ENCODE measurements at regions not wholly inside any gene's neighbourhood (a gene's known extent, or its start where the extent isn't known, plus 50 kb on each side); places are given as distances from the start of the nearest gene placed in this dataset.

GRCh38 chr5:97918057-97918456 is 735.0 kb upstream of the RIOK2 start:
- no peaks in the 10 kb centered on the region for H3K36me3 ChIP-seq (ENCODE audit: insufficient read depth, low read depth, low read length)
- no peak overlapping the region for H3K9ac ChIP-seq (ENCODE audit: low read depth, low read length)
- H3K4me1 ChIP-seq (ENCODE audit: insufficient read depth, low read length) = no peaks in the 10 kb centered on the region
- no peaks in the 10 kb centered on the region for H3K9me3 ChIP-seq (ENCODE audit: insufficient read depth, low read depth, low read length)
- H3K27ac ChIP-seq (ENCODE audit: low read length) = no peak overlapping the region
- no peak overlapping the region for H3K4me3 ChIP-seq (ENCODE audit: low read length)
- H3K27me3 ChIP-seq (ENCODE audit: insufficient read depth, low read length) = no peaks in the 10 kb centered on the region

GRCh38 chr5:97918620-97919019 is 735.6 kb upstream of the RIOK2 start:
- H3K4me3 ChIP-seq (ENCODE audit: low read length) = no peak overlapping the region
- H3K27ac ChIP-seq (ENCODE audit: low read length) = no peak overlapping the region
- no peaks in the 10 kb centered on the region for H3K27me3 ChIP-seq (ENCODE audit: insufficient read depth, low read length)
- no peak overlapping the region for H3K9ac ChIP-seq (ENCODE audit: low read depth, low read length)
- H3K4me1 ChIP-seq (ENCODE audit: insufficient read depth, low read length) = no peaks in the 10 kb centered on the region
- no peaks in the 10 kb centered on the region for H3K36me3 ChIP-seq (ENCODE audit: insufficient read depth, low read depth, low read length)
- no peaks in the 10 kb centered on the region for H3K9me3 ChIP-seq (ENCODE audit: insufficient read depth, low read depth, low read length)

GRCh38 chr5:97919719-97920118 is 736.7 kb upstream of the RIOK2 start:
- Histone ChIP-seq H3K36me3 (ENCODE audit: insufficient read depth, low read depth, low read length) (no peaks in the 10 kb centered on the region), H3K27ac (ENCODE audit: low read length) (no peak overlapping the region), H3K4me3 (ENCODE audit: low read length) (no peak overlapping the region), H3K9me3 (ENCODE audit: insufficient read depth, low read depth, low read length) (no peaks in the 10 kb centered on the region), H3K4me1 (ENCODE audit: insufficient read depth, low read length) (no peaks in the 10 kb centered on the region), H3K27me3 (ENCODE audit: insufficient read depth, low read length) (no peaks in the 10 kb centered on the region), H3K9ac (ENCODE audit: low read depth, low read length) (no peak overlapping the region)

- Histone ChIP-seq H3K27ac (ENCODE audit: low read length) (no peak overlapping the region), H3K27me3 (ENCODE audit: insufficient read depth, low read length) (no peaks in the 10 kb centered on the region), H3K9ac (ENCODE audit: low read depth, low read length) (no peak overlapping the region), H3K36me3 (ENCODE audit: insufficient read depth, low read depth, low read length) (no peaks in the 10 kb centered on the region), H3K4me1 (ENCODE audit: insufficient read depth, low read length) (no peaks in the 10 kb centered on the region), H3K4me3 (ENCODE audit: low read length) (no peak overlapping the region), H3K9me3 (ENCODE audit: insufficient read depth, low read depth, low read length) (no peaks in the 10 kb centered on the region)
These were observed 739.7 kb upstream of the RIOK2 start for GRCh38 chr5:97922776-97923175.

GRCh38 chr5:97923496-97923895 is 740.4 kb upstream of the RIOK2 start:
- no peaks in the 10 kb centered on the region for H3K4me1 ChIP-seq (ENCODE audit: insufficient read depth, low read length)
- H3K9me3 ChIP-seq (ENCODE audit: insufficient read depth, low read depth, low read length) = no peaks in the 10 kb centered on the region
- no peak overlapping the region for H3K4me3 ChIP-seq (ENCODE audit: low read length)
- no peak overlapping the region for H3K9ac ChIP-seq (ENCODE audit: low read depth, low read length)
- H3K27me3 ChIP-seq (ENCODE audit: insufficient read depth, low read length) = no peaks in the 10 kb centered on the region
- no peaks in the 10 kb centered on the region for H3K36me3 ChIP-seq (ENCODE audit: insufficient read depth, low read depth, low read length)
- no peak overlapping the region for H3K27ac ChIP-seq (ENCODE audit: low read length)

GRCh38 chr5:97923997-97924396 is 741.0 kb upstream of the RIOK2 start:
- H3K9me3 ChIP-seq (ENCODE audit: insufficient read depth, low read depth, low read length) = no peaks in the 10 kb centered on the region
- no peaks in the 10 kb centered on the region for H3K4me1 ChIP-seq (ENCODE audit: insufficient read depth, low read length)
- no peaks in the 10 kb centered on the region for H3K27me3 ChIP-seq (ENCODE audit: insufficient read depth, low read length)
- H3K36me3 ChIP-seq (ENCODE audit: insufficient read depth, low read depth, low read length) = no peaks in the 10 kb centered on the region
- H3K27ac ChIP-seq (ENCODE audit: low read length) = no peak overlapping the region
- no peak overlapping the region for H3K9ac ChIP-seq (ENCODE audit: low read depth, low read length)
- no peak overlapping the region for H3K4me3 ChIP-seq (ENCODE audit: low read length)

- no peaks in the 10 kb centered on the region for H3K36me3 ChIP-seq (ENCODE audit: insufficient read depth, low read depth, low read length)
- no peaks in the 10 kb centered on the region for H3K27me3 ChIP-seq (ENCODE audit: insufficient read depth, low read length)
- no peaks in the 10 kb centered on the region for H3K4me1 ChIP-seq (ENCODE audit: insufficient read depth, low read length)
- no peak overlapping the region for H3K9ac ChIP-seq (ENCODE audit: low read depth, low read length)
- H3K27ac ChIP-seq (ENCODE audit: low read length) = no peak overlapping the region
- no peak overlapping the region for H3K4me3 ChIP-seq (ENCODE audit: low read length)
- no peaks in the 10 kb centered on the region for H3K9me3 ChIP-seq (ENCODE audit: insufficient read depth, low read depth, low read length)
These were observed 746.3 kb upstream of the RIOK2 start for GRCh38 chr5:97929383-97929782.

- no peaks in the 10 kb centered on the region for H3K4me1 ChIP-seq (ENCODE audit: insufficient read depth, low read length)
- H3K9ac ChIP-seq (ENCODE audit: low read depth, low read length) = no peak overlapping the region
- no peak overlapping the region for H3K4me3 ChIP-seq (ENCODE audit: low read length)
- H3K9me3 ChIP-seq (ENCODE audit: insufficient read depth, low read depth, low read length) = no peaks in the 10 kb centered on the region
- H3K36me3 ChIP-seq (ENCODE audit: insufficient read depth, low read depth, low read length) = no peaks in the 10 kb centered on the region
- H3K27me3 ChIP-seq (ENCODE audit: insufficient read depth, low read length) = no peaks in the 10 kb centered on the region
- no peak overlapping the region for H3K27ac ChIP-seq (ENCODE audit: low read length)
These were observed 748.8 kb upstream of the RIOK2 start for GRCh38 chr5:97931829-97932228.

GRCh38 chr5:97936231-97936630 is 753.2 kb upstream of the RIOK2 start:
- H3K4me3 ChIP-seq (ENCODE audit: low read length) = no peak overlapping the region

GRCh38 chr5:97937846-97938245 is 754.8 kb upstream of the RIOK2 start:
- H3K4me3 ChIP-seq (ENCODE audit: low read length) = no peak overlapping the region
- H3K36me3 ChIP-seq (ENCODE audit: insufficient read depth, low read depth, low read length) = no peaks in the 10 kb centered on the region
- H3K27ac ChIP-seq (ENCODE audit: low read length) = no peak overlapping the region
- no peaks in the 10 kb centered on the region for H3K9me3 ChIP-seq (ENCODE audit: insufficient read depth, low read depth, low read length)
- H3K4me1 ChIP-seq (ENCODE audit: insufficient read depth, low read length) = no peaks in the 10 kb centered on the region
- no peak overlapping the region for H3K9ac ChIP-seq (ENCODE audit: low read depth, low read length)
- no peaks in the 10 kb centered on the region for H3K27me3 ChIP-seq (ENCODE audit: insufficient read depth, low read length)

More at GRCh38 chr5:97936231-97936630, 753.2 kb upstream of the RIOK2 start:
- no peak overlapping the region for H3K27ac ChIP-seq (ENCODE audit: low read length)
- H3K9ac ChIP-seq (ENCODE audit: low read depth, low read length) = no peak overlapping the region
- no peaks in the 10 kb centered on the region for H3K4me1 ChIP-seq (ENCODE audit: insufficient read depth, low read length)
- no peaks in the 10 kb centered on the region for H3K9me3 ChIP-seq (ENCODE audit: insufficient read depth, low read depth, low read length)
- no peaks in the 10 kb centered on the region for H3K36me3 ChIP-seq (ENCODE audit: insufficient read depth, low read depth, low read length)
- H3K27me3 ChIP-seq (ENCODE audit: insufficient read depth, low read length) = no peaks in the 10 kb centered on the region

GRCh38 chr5:97943036-97943435 is 760.0 kb upstream of the RIOK2 start:
- no peaks in the 10 kb centered on the region for H3K27me3 ChIP-seq (ENCODE audit: insufficient read depth, low read length)
- H3K4me3 ChIP-seq (ENCODE audit: low read length) = no peak overlapping the region
- no peak overlapping the region for H3K27ac ChIP-seq (ENCODE audit: low read length)

GRCh38 chr5:97951139-97951538 is 768.1 kb upstream of the RIOK2 start:
- Histone ChIP-seq H3K27me3 (ENCODE audit: insufficient read depth, low read length) (no peaks in the 10 kb centered on the region), H3K9ac (ENCODE audit: low read depth, low read length) (no peak overlapping the region), H3K4me3 (ENCODE audit: low read length) (no peak overlapping the region), H3K27ac (ENCODE audit: low read length) (no peak overlapping the region), H3K4me1 (ENCODE audit: insufficient read depth, low read length) (no peaks in the 10 kb centered on the region), H3K36me3 (ENCODE audit: insufficient read depth, low read depth, low read length) (no peaks in the 10 kb centered on the region), H3K9me3 (ENCODE audit: insufficient read depth, low read depth, low read length) (no peaks in the 10 kb centered on the region)

More at GRCh38 chr5:97943036-97943435, 760.0 kb upstream of the RIOK2 start:
- Histone ChIP-seq H3K9ac (ENCODE audit: low read depth, low read length) (no peak overlapping the region), H3K9me3 (ENCODE audit: insufficient read depth, low read depth, low read length) (no peaks in the 10 kb centered on the region), H3K36me3 (ENCODE audit: insufficient read depth, low read depth, low read length) (no peaks in the 10 kb centered on the region), H3K4me1 (ENCODE audit: insufficient read depth, low read length) (no peaks in the 10 kb centered on the region)

- no peak overlapping the region for H3K27ac ChIP-seq (ENCODE audit: low read length)
- H3K9ac ChIP-seq (ENCODE audit: low read depth, low read length) = no peak overlapping the region
- no peak overlapping the region for H3K4me3 ChIP-seq (ENCODE audit: low read length)
- no peaks in the 10 kb centered on the region for H3K4me1 ChIP-seq (ENCODE audit: insufficient read depth, low read length)
- no peaks in the 10 kb centered on the region for H3K27me3 ChIP-seq (ENCODE audit: insufficient read depth, low read length)
- no peaks in the 10 kb centered on the region for H3K9me3 ChIP-seq (ENCODE audit: insufficient read depth, low read depth, low read length)
- H3K36me3 ChIP-seq (ENCODE audit: insufficient read depth, low read depth, low read length) = no peaks in the 10 kb centered on the region
These were observed 772.4 kb upstream of the RIOK2 start for GRCh38 chr5:97955450-97955849.
